GM08714 (cell line): ENCODE measurements at regions not wholly inside any gene's neighbourhood (a gene's known extent, or its start where the extent isn't known, plus 50 kb on each side); places are given as distances from the start of the nearest gene placed in this dataset.

Experiments
- H3K4me3 ChIP-seq: fragments of 200-500 bp; sonication (Bioruptor generic); 2 replicates; pipeline ENCODE4 v1.5.1; 2014; ENCODE audit warnings: mild to moderate bottlenecking, low read length, inconsistent platforms
- ZNF274 ChIP-seq: IDR thresholded peaks from 2 replicates; pipeline ENCODE4 v1.6.1; 2012; ENCODE audit warnings: mild to moderate bottlenecking, low read depth, low read length

DNA sequence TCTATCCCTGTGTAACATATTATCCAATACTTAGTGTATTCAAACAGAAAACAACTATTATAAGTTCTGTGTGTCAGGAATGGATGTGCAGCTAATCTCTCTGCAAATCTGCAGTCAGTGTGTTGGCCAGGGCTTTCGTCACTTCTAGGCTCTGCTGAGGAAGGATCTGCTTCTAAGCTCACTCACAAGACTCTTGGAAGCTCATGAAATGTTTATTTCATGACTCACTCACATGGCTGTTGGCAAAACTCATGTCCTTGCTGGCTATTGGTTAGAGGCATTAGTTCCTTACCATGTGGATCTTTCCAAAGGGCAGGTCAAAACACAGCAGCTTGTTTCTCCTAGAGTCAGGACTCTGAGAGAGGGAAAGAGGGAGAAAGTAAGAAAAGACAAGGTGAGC lies 367.4 kb upstream of the SMARCA2 start:
- no peak for TF ChIP-seq ZNF274
- no peak overlapping the region for H3K4me3 ChIP-seq

DNA sequence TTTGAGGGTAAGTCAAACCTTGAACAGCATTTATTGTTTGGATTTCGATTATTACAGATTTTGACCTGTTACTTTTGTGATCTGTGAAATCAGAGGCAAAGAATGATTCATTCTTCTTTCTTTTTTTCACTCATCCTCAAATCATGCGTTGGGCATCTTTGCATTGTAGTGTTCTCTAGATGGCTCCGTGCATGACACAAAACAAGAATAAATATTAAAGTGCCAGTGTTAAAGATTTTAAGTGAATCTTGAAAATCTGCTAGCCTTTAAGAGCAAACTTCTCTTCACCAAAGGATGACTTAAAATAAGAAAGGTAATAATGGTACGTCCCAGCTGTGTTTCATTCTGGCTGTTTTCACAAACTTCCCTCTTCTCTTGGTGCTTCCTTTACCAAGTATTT lies 361.9 kb upstream of the SMARCA2 start:
- TF ChIP-seq ZNF274 = no peak
- no peak overlapping the region for H3K4me3 ChIP-seq

DNA sequence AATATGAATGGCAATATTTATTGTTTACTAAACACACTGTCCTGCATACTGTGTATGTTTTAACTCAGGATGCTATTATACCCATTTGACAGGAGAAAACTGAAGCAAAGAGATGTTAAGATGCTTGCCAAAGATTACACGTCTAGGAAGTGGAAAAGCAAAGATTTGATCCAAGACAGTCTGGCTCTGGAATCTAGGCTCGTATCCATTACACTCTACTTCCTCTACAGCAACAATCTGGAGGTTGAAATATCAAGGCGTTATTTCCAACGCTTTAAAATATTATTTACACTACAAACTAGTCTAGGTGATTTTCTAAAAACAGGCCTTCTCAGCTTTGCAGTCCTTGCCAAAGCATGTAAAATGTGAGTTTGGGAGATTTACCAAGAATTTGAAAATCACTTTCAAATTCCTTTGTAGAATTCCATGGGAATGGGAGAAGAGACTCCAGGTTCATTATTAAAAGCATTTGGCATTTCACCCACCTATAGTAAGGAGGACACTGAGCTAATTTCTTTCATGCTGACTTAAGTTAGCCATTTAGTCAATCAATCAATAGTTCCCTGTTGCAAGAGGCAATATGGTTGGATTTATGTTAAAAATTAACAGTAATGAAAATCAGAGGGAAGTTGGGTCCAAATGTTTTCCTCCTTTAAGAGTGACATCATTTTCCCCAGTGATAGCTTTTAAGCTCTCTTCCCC lies 356.3 kb upstream of the SMARCA2 start:
- H3K4me3 ChIP-seq = no peak overlapping the region
- TF ChIP-seq ZNF274 = no peak

DNA sequence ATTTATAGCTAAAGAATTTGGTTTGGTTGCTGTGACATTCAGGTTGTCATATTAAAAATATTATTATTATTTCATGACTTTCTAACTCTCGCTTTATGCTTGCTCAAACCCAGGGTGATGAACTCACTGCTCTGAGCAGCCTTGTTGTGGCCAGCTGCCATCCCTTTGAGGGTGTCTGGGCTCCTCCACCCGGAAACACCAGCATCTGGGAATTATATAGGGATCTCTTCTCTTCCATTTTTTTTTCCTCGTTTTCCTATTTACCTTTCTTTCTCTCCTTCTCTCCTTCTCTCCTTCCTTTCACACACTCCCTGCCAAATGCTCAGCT lies 355.8 kb upstream of the SMARCA2 start:
- TF ChIP-seq ZNF274 = no peak
- H3K4me3 ChIP-seq = no peak overlapping the region

DNA sequence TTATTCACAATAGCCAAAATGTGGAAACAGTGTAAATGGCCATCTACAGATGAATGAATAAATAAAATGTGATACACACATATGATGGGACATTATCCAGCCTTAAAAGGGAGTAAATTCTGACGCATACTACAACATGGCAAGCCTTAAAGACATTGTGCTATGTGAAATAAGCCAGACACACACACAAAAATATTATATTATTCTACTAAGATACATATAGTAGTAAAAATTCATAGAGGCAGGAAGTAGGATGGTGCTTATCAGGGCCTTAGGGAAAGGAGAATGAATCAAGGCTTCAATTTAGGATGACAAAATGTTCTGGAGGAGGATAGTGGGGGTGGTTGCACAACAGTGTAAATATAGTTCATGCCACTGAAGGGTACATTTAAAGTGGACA lies 346.7 kb upstream of the SMARCA2 start:
- no peak for TF ChIP-seq ZNF274
- no peak overlapping the region for H3K4me3 ChIP-seq

DNA sequence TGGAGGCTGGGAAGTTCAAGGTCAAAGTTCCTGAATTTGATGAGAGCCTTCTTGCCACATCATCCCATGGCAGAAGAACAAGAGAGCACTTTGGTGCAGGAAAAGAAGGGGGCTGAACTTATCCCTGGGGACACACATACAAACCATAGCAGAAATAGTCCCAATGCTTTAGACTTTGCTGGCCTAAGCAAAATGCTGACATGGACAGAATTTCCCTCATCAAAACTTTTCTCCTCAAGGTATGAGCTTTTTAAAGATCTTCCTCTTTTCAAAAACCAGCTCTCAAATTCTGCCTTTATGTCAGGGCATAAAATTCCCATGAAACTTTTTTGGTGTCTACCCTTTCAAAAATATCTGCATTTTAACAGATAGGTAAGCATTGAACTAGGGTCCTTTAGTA lies 341.8 kb upstream of the SMARCA2 start:
- H3K4me3 ChIP-seq = no peak overlapping the region
- TF ChIP-seq ZNF274 = no peak

DNA sequence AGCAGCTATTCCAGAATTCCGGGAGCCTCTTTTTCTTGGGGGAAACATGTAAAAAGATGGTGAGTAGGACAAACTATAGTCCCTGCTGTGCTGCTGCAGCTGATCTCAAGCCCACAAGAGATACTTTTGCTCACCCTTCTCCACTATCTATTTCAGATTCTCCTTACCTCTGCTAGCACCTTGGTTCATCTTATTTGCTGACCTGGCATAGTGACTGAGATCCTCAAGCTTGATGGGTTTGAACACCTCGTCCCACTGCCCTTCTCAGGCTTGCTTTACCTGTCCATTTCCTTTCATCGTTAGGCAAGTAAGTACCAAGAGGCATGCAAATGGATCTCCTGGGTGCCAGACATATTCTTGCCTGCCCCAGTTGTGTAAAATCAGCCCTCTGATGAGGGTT lies 338.4 kb upstream of the SMARCA2 start:
- no peak for TF ChIP-seq ZNF274
- H3K4me3 ChIP-seq = no peak overlapping the region

DNA sequence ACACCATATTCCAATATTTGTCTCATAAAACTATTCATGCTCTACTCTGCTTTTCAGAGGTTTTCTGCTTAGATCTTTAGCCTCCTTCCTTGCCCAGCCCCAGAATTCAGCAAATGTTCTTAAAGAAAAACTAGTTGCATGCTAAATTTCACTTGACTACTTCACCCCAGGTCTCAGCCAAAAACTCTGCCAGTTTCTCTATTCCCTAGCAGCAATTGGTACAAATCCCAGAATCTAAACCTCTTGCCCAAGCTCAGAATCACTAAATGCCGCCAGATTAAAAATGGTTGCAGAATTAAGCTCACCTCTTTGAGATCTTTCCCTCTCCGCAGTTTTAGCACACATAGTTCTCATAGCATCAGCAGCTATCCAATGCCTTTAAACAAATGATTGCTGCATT lies 331.2 kb upstream of the SMARCA2 start:
- TF ChIP-seq ZNF274 = no peak
- no peak overlapping the region for H3K4me3 ChIP-seq

DNA sequence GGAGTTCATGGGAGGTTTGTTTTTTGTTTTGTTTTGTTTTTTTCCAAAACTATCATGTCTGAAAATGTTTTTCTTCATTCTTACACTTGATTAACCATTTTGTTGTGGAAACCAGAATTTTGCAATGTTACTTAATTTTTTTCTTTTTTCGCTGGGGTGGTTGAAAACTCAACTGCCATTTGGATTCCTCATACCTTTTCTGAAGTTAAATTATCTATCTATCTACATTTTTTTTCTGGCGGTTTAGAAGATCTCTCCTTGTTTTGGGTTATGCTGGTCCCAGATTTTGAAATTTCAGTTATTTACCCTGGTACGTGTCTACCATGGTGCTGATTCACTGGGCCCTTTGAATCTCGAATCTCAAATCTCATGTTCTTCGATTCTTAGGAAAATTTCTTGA lies 316.2 kb upstream of the SMARCA2 start:
- TF ChIP-seq ZNF274 = no peak
- H3K4me3 ChIP-seq = no peak overlapping the region

DNA sequence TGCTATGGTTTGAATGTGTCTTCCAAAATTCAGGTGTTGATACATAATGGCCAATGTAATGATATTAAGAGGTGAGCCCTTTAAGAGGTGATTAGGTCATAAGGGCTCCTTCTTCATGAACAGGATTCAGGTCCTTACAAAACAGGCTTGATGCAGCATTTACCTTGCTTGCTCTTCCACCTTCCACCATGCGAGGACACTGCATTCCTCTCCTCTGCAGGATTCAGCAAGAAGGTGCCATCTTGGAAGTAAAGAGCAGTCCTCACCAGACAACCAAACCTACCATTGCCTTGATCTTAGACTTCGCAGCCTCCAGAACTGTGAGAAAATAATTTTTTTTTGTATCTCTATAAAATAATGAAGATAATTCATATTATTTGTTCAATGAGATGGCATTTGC lies 314.0 kb upstream of the SMARCA2 start:
- no peak for TF ChIP-seq ZNF274
- H3K4me3 ChIP-seq = no peak overlapping the region

DNA sequence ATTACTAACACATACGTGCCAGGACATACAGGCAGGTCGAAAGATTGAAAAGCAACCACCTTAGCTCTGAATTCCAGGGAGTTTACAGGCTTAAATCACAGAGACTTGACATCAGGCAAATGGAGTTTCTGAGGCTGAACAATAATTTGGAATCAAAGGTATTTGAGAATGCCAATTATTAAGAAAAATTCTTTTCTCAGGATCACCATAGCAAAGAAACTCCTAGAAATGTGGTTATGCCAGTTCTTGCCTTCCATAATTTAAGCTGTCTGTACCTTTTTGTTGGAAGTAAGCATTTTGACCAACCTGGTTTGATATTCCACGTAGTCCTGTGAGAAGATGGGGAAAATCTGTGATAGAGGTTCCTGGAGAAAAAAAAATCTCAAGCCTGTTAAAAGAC lies 312.4 kb upstream of the SMARCA2 start:
- no peak for TF ChIP-seq ZNF274
- H3K4me3 ChIP-seq = no peak overlapping the region

DNA sequence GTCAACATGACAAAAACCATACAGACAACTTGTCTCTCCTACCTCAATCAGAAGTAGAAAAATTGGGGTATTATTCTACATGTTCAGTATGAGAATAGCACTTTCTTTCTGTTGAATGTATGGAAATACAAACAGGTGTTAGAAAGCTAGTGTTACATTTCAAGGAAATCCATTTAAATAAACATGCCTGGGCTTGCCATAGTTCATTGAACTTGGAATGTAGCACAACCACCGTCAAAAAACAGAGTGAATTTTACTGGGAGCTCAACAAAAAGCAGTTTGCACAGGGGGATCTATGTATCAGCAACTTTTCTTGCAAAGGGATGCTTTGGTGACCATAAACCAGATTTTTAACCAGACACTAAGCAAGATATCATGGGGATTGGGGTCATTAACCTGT lies 307.9 kb upstream of the SMARCA2 start:
- H3K4me3 ChIP-seq = no peak overlapping the region
- TF ChIP-seq ZNF274 = no peak

DNA sequence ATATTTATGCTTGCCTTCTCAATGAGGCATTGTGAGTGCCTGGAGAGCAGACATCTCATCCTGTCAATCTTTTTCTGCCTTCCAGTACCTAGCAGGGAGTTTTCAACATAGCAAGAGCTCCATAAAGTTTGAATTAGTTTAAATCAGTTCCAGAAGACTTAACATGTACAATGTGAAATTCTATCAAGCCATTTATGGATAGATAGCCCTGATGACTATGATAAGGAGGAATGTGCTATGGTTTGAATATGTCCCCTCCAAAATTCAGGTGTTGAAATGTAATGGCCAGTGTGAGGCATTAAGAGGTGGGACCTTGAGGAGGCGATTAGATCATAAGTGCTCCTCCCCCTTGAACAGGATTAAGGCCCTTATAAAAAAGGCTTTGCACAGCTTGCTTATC lies 306.9 kb upstream of the SMARCA2 start:
- H3K4me3 ChIP-seq = no peak overlapping the region
- no peak for TF ChIP-seq ZNF274

DNA sequence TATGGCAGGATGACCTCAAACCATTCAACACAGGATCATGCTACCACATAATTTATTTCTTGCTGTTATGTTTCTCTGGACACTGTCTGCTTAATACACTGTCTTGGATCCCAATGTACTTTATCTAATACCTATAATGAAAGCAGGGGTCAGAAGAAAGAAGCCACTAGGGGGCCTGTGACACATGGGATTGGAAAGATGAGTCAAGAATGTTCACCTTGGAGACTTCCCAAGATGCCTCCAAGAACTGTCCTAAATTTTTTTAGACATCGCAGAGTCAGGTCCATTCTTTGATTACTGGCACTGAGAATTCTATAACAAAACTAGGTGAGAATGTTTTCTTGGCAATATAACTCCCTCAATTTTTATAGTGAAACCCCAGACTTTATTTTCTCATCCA lies 305.8 kb upstream of the SMARCA2 start:
- H3K4me3 ChIP-seq = no peak overlapping the region
- no peak for TF ChIP-seq ZNF274

DNA sequence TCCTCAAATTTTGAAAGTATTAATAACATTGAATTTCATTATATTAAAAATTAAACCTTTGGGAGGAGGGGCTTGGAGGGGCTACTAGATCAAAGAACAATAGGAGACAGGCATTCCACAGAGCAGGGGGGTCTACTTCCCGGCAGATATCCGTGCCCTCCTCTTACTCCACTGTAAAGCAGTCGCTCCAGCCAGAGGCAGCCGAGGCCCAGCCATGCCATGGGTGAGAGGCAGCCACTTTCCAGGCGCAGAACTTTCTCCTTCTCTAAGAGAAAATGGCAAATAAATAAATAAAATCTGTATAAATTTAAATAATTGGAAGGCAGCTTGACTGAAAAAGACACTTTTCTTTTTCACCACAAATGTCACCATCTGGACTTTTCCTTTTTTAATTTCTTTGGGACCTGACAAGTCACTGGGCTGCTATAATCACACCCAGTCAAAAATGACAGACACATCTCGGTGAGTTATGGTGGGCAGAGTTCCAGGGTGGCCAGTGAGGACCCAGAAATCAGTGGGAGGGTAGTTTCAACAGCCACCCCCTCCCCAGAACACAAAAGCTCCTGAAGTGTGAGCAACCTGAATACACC lies 302.2 kb upstream of the SMARCA2 start:
- no peak overlapping the region for H3K4me3 ChIP-seq
- no peak for TF ChIP-seq ZNF274

DNA sequence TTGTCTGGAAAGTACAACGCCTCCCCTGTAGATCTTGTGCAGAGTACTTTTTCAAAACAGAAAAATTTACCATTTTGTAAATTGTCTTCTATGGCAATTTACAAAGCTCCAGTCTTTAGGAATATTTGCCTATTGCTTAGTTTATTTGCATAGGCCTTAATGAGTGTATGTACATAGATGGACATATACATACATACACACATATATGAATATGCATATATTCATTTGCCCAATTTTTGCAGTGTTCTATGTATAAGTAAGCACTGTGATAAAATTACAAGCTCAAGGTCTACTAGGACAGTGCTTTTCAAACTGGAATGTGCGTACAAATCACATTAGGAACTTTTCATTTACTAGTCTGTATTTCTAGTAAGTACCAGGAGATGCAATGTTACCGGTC lies 301.3 kb upstream of the SMARCA2 start:
- no peak overlapping the region for H3K4me3 ChIP-seq
- TF ChIP-seq ZNF274 = no peak

DNA sequence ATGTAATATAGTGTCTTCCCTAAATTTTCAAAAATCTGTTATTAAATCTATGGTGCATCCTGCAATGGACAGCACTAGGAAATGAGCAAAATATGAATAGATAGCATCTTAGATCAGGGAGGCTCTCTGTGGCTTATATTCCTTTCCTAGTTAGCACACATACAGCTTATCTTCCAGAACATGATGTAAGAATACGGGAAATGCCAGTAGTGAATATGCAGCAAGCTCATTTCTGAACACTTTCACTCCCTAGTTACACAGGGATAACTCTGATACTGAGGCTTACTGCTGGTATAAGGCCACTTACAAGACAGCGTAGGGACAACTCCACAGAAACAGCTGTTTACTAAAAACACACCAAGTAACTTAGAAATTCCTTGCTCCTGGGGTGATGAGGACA lies 297.3 kb upstream of the SMARCA2 start:
- no peak overlapping the region for H3K4me3 ChIP-seq
- no peak for TF ChIP-seq ZNF274
